ENCODE measurements at regions not wholly inside any gene's neighbourhood (a gene's known extent, or its start where the extent isn't known, plus 50 kb on each side); places are given as distances from the start of the nearest gene placed in this dataset.
"Not testable (repeated sequence)": the region's sequence is repeated elsewhere in the genome, so short reads cannot be mapped to it uniquely, and the experiment has no call there.

- H3K4me1 ChIP-seq (replicated peaks in 1 of 2): peaks cover 0 to 3% of the 10 kb centered on the region in 2 donors
- ATAC-seq (replicated peaks in 6 of 8): no peak
- in situ Hi-C loops (cut with MboI; ENCODE audit: low pct_unique_long_range_greater_than_20kb in 2 of 9, low sequenced_read_pairs in 9 of 9, unreplicated experiment in 9 of 9): no loop called here
- no peak overlapping the region for H3K27ac ChIP-seq
- 25 to 100% (median 51%) methylated on average over 1 to 6 of the region's 6 CpGs; no CpG with 5 or more reads in 1 of the 10 experiments for WGBS, 10 experiments
- H3K4me3 ChIP-seq: no peak overlapping the region
Measured at GRCh38 chr3:84299329-84299728, 659.5 kb upstream of the CADM2 start.

GRCh38 chr3:84304214-84304613 is 654.6 kb upstream of the CADM2 start:
- Histone ChIP-seq H3K4me1 (replicated peaks in 1 of 2) (peaks cover 0 to 3% of the 10 kb centered on the region in 2 donors), H3K4me3 (no peak overlapping the region), H3K27ac (no peak overlapping the region)
- in situ Hi-C loops (cut with MboI; ENCODE audit: low pct_unique_long_range_greater_than_20kb in 2 of 9, low sequenced_read_pairs in 9 of 9, unreplicated experiment in 9 of 9): no loop called here
- ATAC-seq (replicated peaks in 6 of 8): no peak
- 38 to 96% (median 82%) methylated on average over 1 to 7 of the region's 11 CpGs for WGBS, 10 experiments

- 0 to 100% (median 80%) methylated on average over 1 of the region's 1 CpG; no CpG with 5 or more reads in 2 of the 10 experiments for WGBS, 10 experiments
- Histone ChIP-seq H3K27ac (no peak overlapping the region), H3K4me3 (no peak overlapping the region), H3K4me1 (replicated peaks in 1 of 2) (peaks cover 0 to 3% of the 10 kb centered on the region in 2 donors)
- no peak for ATAC-seq (replicated peaks in 6 of 8)
- in situ Hi-C loops (cut with MboI; ENCODE audit: low pct_unique_long_range_greater_than_20kb in 2 of 9, low sequenced_read_pairs in 9 of 9, unreplicated experiment in 9 of 9): no loop called here
Measured at GRCh38 chr3:84307339-84307738, 651.5 kb upstream of the CADM2 start.

GRCh38 chr3:84308379-84308778 is 650.4 kb upstream of the CADM2 start:
- H3K4me1 ChIP-seq (replicated peaks in 1 of 2): peaks cover 0 to 3% of the 10 kb centered on the region in 2 donors
- H3K4me3 ChIP-seq: no peak overlapping the region
- WGBS, 10 experiments: 10 to 84% (median 76%) methylated on average over 1 to 3 of the region's 3 CpGs; no CpG with 5 or more reads in 1 of the 10 experiments
- no peak for ATAC-seq (replicated peaks in 6 of 8)
- in situ Hi-C loops (cut with MboI; ENCODE audit: low pct_unique_long_range_greater_than_20kb in 2 of 9, low sequenced_read_pairs in 9 of 9, unreplicated experiment in 9 of 9): no loop called here
- no peak overlapping the region for H3K27ac ChIP-seq

- no peak for ATAC-seq (replicated peaks in 6 of 8)
Measured at GRCh38 chr3:84318273-84318809, 640.4 kb upstream of the CADM2 start.

GRCh38 chr3:84365563-84366278 is 593.1 kb upstream of the CADM2 start:
- H3K4me1 ChIP-seq (replicated peaks in 1 of 2); H3K27ac ChIP-seq; H3K4me3 ChIP-seq; ATAC-seq (replicated peaks in 6 of 8); in situ Hi-C loops (cut with MboI; ENCODE audit: low pct_unique_long_range_greater_than_20kb in 2 of 9, low sequenced_read_pairs in 9 of 9, unreplicated experiment in 9 of 9): not testable (repeated sequence)
- WGBS, 10 experiments: 0 to 100% (median 48%) methylated on average over 1 to 4 of the region's 9 CpGs; no CpG with 5 or more reads in 4 of the 10 experiments

More at GRCh38 chr3:84318273-84318809, 640.4 kb upstream of the CADM2 start:
- H3K4me1 ChIP-seq (replicated peaks in 1 of 2): no peaks in the 10 kb centered on the region
- H3K4me3 ChIP-seq: no peak overlapping the region
- 0 to 80% (median 51%) methylated on average over 1 to 2 of the region's 2 CpGs; no CpG with 5 or more reads in 4 of the 10 experiments for WGBS, 10 experiments
- in situ Hi-C loops (cut with MboI; ENCODE audit: low pct_unique_long_range_greater_than_20kb in 2 of 9, low sequenced_read_pairs in 9 of 9, unreplicated experiment in 9 of 9): no loop called here
- no peak overlapping the region for H3K27ac ChIP-seq

All from motor neuron (in vitro differentiated cells).